ENCODE measurements at regions not wholly inside any gene's neighbourhood (a gene's known extent, or its start where the extent isn't known, plus 50 kb on each side); places are given as distances from the start of the nearest gene placed in this dataset.

DNA sequence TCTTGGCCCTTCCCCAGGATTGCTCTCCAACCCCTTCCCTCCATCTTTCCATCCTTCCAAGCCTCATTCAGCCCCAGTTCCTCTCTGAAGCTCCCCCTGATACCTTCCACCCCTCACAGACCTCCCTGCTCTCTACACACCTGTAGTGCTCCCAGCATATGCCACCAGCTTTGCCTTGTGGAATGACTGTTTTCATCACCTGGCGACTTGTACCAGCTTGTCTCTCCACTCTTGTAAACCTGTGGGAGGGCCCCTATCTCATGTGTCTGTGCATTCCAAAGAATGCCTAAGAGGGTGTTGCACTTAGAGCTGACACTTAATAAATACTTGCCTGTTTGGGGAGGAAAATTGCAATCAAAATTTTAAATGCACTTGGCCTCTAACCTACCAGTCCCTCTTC, 198.7 kb downstream of the BCL11A start:
- TF ChIP-seq, protein P1, sequence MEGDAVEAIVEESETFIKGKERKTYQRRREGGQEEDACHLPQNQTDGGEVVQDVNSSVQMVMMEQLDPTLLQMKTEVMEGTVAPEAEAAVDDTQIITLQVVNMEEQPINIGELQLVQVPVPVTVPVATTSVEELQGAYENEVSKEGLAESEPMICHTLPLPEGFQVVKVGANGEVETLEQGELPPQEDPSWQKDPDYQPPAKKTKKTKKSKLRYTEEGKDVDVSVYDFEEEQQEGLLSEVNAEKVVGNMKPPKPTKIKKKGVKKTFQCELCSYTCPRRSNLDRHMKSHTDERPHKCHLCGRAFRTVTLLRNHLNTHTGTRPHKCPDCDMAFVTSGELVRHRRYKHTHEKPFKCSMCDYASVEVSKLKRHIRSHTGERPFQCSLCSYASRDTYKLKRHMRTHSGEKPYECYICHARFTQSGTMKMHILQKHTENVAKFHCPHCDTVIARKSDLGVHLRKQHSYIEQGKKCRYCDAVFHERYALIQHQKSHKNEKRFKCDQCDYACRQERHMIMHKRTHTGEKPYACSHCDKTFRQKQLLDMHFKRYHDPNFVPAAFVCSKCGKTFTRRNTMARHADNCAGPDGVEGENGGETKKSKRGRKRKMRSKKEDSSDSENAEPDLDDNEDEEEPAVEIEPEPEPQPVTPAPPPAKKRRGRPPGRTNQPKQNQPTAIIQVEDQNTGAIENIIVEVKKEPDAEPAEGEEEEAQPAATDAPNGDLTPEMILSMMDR (conservative IDR thresholded peaks at IDR 0.05), result no peak
- TF ChIP-seq EZH2 (IDR thresholded peaks at IDR 0.05; ENCODE audit: low read depth), result no peak

Measured in PC-9 (cell line).